CD4-positive, alpha-beta memory T cell (primary cell): ENCODE measurements at regions not wholly inside any gene's neighbourhood (a gene's known extent, or its start where the extent isn't known, plus 50 kb on each side); places are given as distances from the start of the nearest gene placed in this dataset.

Experiments
- CTCF ChIA-PET: fragments of 350-600 bp; sonication (Branson Sonifier 250); formaldehyde crosslinking; loops from one replicate; lab custom pipeline; 2021; ENCODE audit warnings: inconsistent platforms; ENCODE audit not compliant: partially characterized antibody; lab: Charles Lee
- POLR2A ChIA-PET: fragments of 350-600 bp; sonication (Branson Sonifier 250); formaldehyde crosslinking; loops from one replicate; lab custom pipeline; 2021; ENCODE audit not compliant: partially characterized antibody; lab: Charles Lee
- DNase-seq, 5 donors: peaks; one replicate each; pipeline versions ENCODE4 v3.0.0 to v3.0.0-alpha.2; 2020 to 2022; ENCODE audit warnings: mixed read lengths in 1 of 5
- H3K27ac ChIP-seq: one replicate; pipeline ENCODE4 v1.7.0; 2013; ENCODE audit warnings: low read depth, low read length
- H3K27me3 ChIP-seq: 2 replicates; pipeline ENCODE4 v1.7.0; 2013; ENCODE audit warnings: mild to moderate bottlenecking, low read length, moderate library complexity; ENCODE audit not compliant: insufficient read depth
- H3K36me3 ChIP-seq: 2 replicates; pipeline ENCODE4 v1.7.0; 2013; ENCODE audit warnings: mild to moderate bottlenecking, low read length, moderate library complexity; ENCODE audit not compliant: insufficient read depth
- H3K4me1 ChIP-seq: 2 replicates; pipeline ENCODE4 v1.7.0; 2013; ENCODE audit warnings: mild to moderate bottlenecking, low read length, moderate library complexity; ENCODE audit not compliant: insufficient read depth
- H3K4me3 ChIP-seq, 2 donors: one replicate each; pipeline ENCODE4 v1.7.0; 2013; ENCODE audit warnings: low read length in 2 of 2, mild to moderate bottlenecking in 1 of 2
- H3K9me3 ChIP-seq, 2 donors: one replicate each; pipeline ENCODE4 v1.7.0; 2013; ENCODE audit warnings: low read length in 2 of 2, control low read depth in 1 of 2; ENCODE audit not compliant: control insufficient read depth in 1 of 2
- H3K27ac Mint-ChIP-seq, 7 donors: one replicate each; pipeline ENCODE4 v1.8.0; 2020 to 2021; ENCODE audit warnings: mixed read lengths in 7 of 7, mild to moderate bottlenecking in 6 of 7, inconsistent platforms in 3 of 7, moderate library complexity in 3 of 7
- H3K27me3 Mint-ChIP-seq, 2 donors: one replicate each; pipeline ENCODE4 v1.8.0; 2020 to 2021; ENCODE audit warnings: mixed read lengths in 2 of 2
- H3K36me3 Mint-ChIP-seq, 2 donors: one replicate each; pipeline ENCODE4 v1.8.0; 2020 to 2021; ENCODE audit warnings: mixed read lengths in 2 of 2, inconsistent platforms in 1 of 2, mild to moderate bottlenecking in 1 of 2
- H3K4me1 Mint-ChIP-seq, 4 donors: one replicate each; pipeline ENCODE4 v1.8.0; 2020 to 2021; ENCODE audit warnings: mixed read lengths in 4 of 4, mild to moderate bottlenecking in 1 of 4
- H3K4me3 Mint-ChIP-seq, 8 donors: one replicate each; pipeline ENCODE4 v1.8.0; 2020 to 2021; ENCODE audit warnings: mixed read lengths in 8 of 8, mild to moderate bottlenecking in 7 of 8, moderate library complexity in 6 of 8, inconsistent platforms in 3 of 8
- H3K9me3 Mint-ChIP-seq, 8 donors: one replicate each; pipeline ENCODE4 v1.8.0; 2020 to 2021; ENCODE audit warnings: mixed read lengths in 8 of 8, mild to moderate bottlenecking in 5 of 8, inconsistent platforms in 3 of 8, moderate library complexity in 1 of 8
- intact Hi-C: fragments of 100-400 bp; cut with micrococcal nuclease; formaldehyde crosslinking; loops from one replicate; pipeline ENCODE4 v1.15.1; 2023

GRCh38 chrX:43508694-43509093 is 147.4 kb upstream of the MAOA start:
- Mint-ChIP-seq H3K9me3 (no peaks in the 10 kb centered on the region), H3K27me3 (peaks cover 0 to 1% of the 10 kb centered on the region in 2 donors), H3K4me1 (no peaks in the 10 kb centered on the region), H3K27ac (no peak overlapping the region), H3K36me3 (no peaks in the 10 kb centered on the region), H3K4me3 (no peak overlapping the region)
- Histone ChIP-seq H3K27me3 (no peaks in the 10 kb centered on the region), H3K4me1 (no peaks in the 10 kb centered on the region), H3K9me3 (no peaks in the 10 kb centered on the region), H3K27ac (no peak overlapping the region), H3K36me3 (no peaks in the 10 kb centered on the region), H3K4me3 (no peak overlapping the region)
- intact Hi-C loops: no loop called here
- DNase-seq: no peak
- ChIA-PET CTCF (no interaction called here), POLR2A (no interaction called here)

DNA sequence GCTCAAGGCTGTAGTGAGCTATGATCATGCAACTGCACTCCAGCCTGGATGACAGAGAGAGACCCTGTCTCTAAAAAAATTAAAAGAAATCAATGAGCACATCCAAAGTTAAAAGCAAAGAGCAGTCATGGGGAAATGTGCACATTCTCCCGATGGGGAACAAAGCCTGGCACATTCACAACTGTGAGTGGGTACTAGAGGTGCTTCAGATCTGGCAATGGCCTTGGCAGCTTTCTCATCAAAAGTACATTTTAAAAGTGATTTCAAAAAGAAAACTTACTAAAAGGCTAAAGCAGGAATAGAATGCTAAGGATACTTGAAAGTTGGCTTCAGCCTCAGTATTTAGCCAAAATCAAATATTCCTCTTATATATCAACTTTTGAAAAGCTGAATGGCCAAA is 145.9 kb upstream of the MAOA start:
- Histone ChIP-seq H3K27me3 (no peaks in the 10 kb centered on the region), H3K36me3 (no peaks in the 10 kb centered on the region), H3K27ac (no peak overlapping the region), H3K4me3 (no peak overlapping the region), H3K4me1 (no peaks in the 10 kb centered on the region), H3K9me3 (no peaks in the 10 kb centered on the region)
- POLR2A ChIA-PET: no interaction called here
- CTCF ChIA-PET: no interaction called here
- H3K27me3 Mint-ChIP-seq: peaks cover 0 to 1% of the 10 kb centered on the region in 2 donors
- no peak overlapping the region for H3K4me3 Mint-ChIP-seq
- intact Hi-C loops: no loop called here
- no peaks in the 10 kb centered on the region for H3K4me1 Mint-ChIP-seq
- no peak overlapping the region for H3K27ac Mint-ChIP-seq
- no peaks in the 10 kb centered on the region for H3K9me3 Mint-ChIP-seq
- H3K36me3 Mint-ChIP-seq: no peaks in the 10 kb centered on the region
- no peak for DNase-seq

- Mint-ChIP-seq H3K27ac (no peak overlapping the region), H3K27me3 (no peaks in the 10 kb centered on the region)
- intact Hi-C loops: no loop called here
Measured at GRCh38 chrX:43513085-43513484, 143.0 kb upstream of the MAOA start.

GRCh38 chrX:43514820-43515219 is 141.3 kb upstream of the MAOA start:
- Histone ChIP-seq H3K9me3 (no peaks in the 10 kb centered on the region), H3K4me3 (no peak overlapping the region), H3K27me3 (no peaks in the 10 kb centered on the region), H3K27ac (no peak overlapping the region), H3K4me1 (no peaks in the 10 kb centered on the region), H3K36me3 (no peaks in the 10 kb centered on the region)
- CTCF ChIA-PET: no interaction called here
- Mint-ChIP-seq H3K36me3 (no peaks in the 10 kb centered on the region), H3K4me1 (no peaks in the 10 kb centered on the region), H3K27me3 (no peaks in the 10 kb centered on the region), H3K9me3 (no peaks in the 10 kb centered on the region), H3K4me3 (no peak overlapping the region), H3K27ac (no peak overlapping the region)
- intact Hi-C loops: no loop called here
- DNase-seq: no peak
- POLR2A ChIA-PET: no interaction called here

More at GRCh38 chrX:43513085-43513484, 143.0 kb upstream of the MAOA start:
- Histone ChIP-seq H3K9me3 (no peaks in the 10 kb centered on the region), H3K4me1 (no peaks in the 10 kb centered on the region), H3K36me3 (no peaks in the 10 kb centered on the region), H3K27me3 (no peaks in the 10 kb centered on the region), H3K4me3 (no peak overlapping the region), H3K27ac (no peak overlapping the region)
- no peaks in the 10 kb centered on the region for H3K4me1 Mint-ChIP-seq
- no peaks in the 10 kb centered on the region for H3K36me3 Mint-ChIP-seq
- H3K4me3 Mint-ChIP-seq: no peak overlapping the region
- POLR2A ChIA-PET: no interaction called here
- DNase-seq: no peak
- no peaks in the 10 kb centered on the region for H3K9me3 Mint-ChIP-seq
- CTCF ChIA-PET: no interaction called here

DNA sequence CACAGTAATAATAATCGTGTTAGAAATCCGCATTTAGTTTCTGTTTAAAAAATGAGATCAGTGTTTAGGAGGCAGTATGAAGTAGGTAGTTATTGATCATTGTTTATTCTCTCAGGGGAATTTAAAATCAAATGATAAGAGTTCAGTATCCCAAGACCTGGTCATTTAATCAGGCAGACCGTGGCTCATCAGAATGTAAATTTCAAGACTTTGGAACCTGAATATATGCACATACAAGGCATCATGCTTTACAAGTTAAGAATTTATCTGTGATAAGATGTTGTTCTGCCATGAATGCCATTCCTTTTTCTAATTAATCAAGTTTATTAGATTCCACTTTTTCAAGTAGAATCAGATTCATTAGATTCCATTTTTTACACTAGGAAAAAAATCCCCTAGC is 133.5 kb upstream of the MAOA start:
- no peaks in the 10 kb centered on the region for H3K4me1 ChIP-seq
- Mint-ChIP-seq H3K9me3 (peaks cover 0 to 2% (median under 1%) of the 10 kb centered on the region in 8 donors), H3K4me3 (no peak overlapping the region), H3K4me1 (no peaks in the 10 kb centered on the region), H3K27ac (no peak overlapping the region), H3K36me3 (no peaks in the 10 kb centered on the region), H3K27me3 (peaks cover 1 to 2% of the 10 kb centered on the region in 2 donors)
- CTCF ChIA-PET: no interaction called here
- no peak overlapping the region for H3K27ac ChIP-seq
- no peaks in the 10 kb centered on the region for H3K9me3 ChIP-seq
- no peak overlapping the region for H3K4me3 ChIP-seq
- POLR2A ChIA-PET: no interaction called here
- DNase-seq: no peak
- intact Hi-C loops: no loop called here
- H3K27me3 ChIP-seq: no peaks in the 10 kb centered on the region
- no peaks in the 10 kb centered on the region for H3K36me3 ChIP-seq

GRCh38 chrX:43525901-43526610 is 130.0 kb upstream of the MAOA start:
- POLR2A ChIA-PET: interaction anchor here (0.7 kb wide), 1 partner anchor 44 kb away, joined by 3 read pairs; no protein-coding TSS in a partner anchor
- no peaks in the 10 kb centered on the region for H3K9me3 ChIP-seq
- no peaks in the 10 kb centered on the region for H3K27me3 ChIP-seq
- DNase-seq: no peak
- Mint-ChIP-seq H3K4me1 (no peaks in the 10 kb centered on the region), H3K9me3 (peaks cover 0 to 7% (median under 1%) of the 10 kb centered on the region in 8 donors), H3K27me3 (peaks cover 1 to 4% of the 10 kb centered on the region in 2 donors), H3K36me3 (no peaks in the 10 kb centered on the region), H3K4me3 (no peak overlapping the region), H3K27ac (no peak overlapping the region)
- H3K4me3 ChIP-seq: no peak overlapping the region
- H3K4me1 ChIP-seq: no peaks in the 10 kb centered on the region
- H3K27ac ChIP-seq: no peak overlapping the region
- no peaks in the 10 kb centered on the region for H3K36me3 ChIP-seq
- CTCF ChIA-PET: no interaction called here
- intact Hi-C loops: no loop called here

- H3K27me3 ChIP-seq: no peaks in the 10 kb centered on the region
- intact Hi-C loops: no loop called here
- no peaks in the 10 kb centered on the region for H3K36me3 Mint-ChIP-seq
- H3K4me1 Mint-ChIP-seq: no peaks in the 10 kb centered on the region
- no peak for DNase-seq
- no peak overlapping the region for H3K27ac ChIP-seq
- no peak overlapping the region for H3K4me3 ChIP-seq
- no peaks in the 10 kb centered on the region for H3K9me3 ChIP-seq
- H3K27ac Mint-ChIP-seq: no peak overlapping the region
- no peaks in the 10 kb centered on the region for H3K36me3 ChIP-seq
- ChIA-PET POLR2A (no interaction called here), CTCF (no interaction called here)
- peaks cover 1 to 4% of the 10 kb centered on the region in 2 donors for H3K27me3 Mint-ChIP-seq
- H3K4me3 Mint-ChIP-seq: no peak overlapping the region
- no peaks in the 10 kb centered on the region for H3K4me1 ChIP-seq
- peaks cover 0 to 7% (median 0%) of the 10 kb centered on the region in 8 donors for H3K9me3 Mint-ChIP-seq
Measured at GRCh38 chrX:43526878-43527277, 129.2 kb upstream of the MAOA start.
